ENCODE measurements at regions not wholly inside any gene's neighbourhood (a gene's known extent, or its start where the extent isn't known, plus 50 kb on each side); places are given as distances from the start of the nearest gene placed in this dataset.
A peak's percentile ranks its signal among the peaks of the same experiment; 100 is the strongest.

DNA sequence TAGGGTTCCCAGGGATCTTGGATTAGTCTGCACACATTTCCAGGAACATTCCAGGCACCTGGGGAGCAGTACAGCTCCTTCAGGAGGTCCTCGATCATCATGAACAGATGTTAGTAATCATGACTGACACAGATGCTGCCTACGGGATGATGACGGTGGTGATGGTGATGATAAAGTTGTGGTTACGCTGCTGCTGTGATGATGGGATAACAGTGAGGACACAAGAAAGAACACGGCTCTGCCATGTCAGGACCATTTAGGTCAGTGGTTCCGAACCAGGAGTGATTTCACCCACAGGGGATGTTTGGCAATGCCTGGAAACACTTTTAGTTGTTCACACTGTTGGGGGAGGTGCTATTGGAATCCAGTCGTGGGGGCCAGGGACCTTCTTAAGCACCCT is 1193.0 kb downstream of the UQCRFS1 start:
- no peak overlapping the region for H3K4me3 ChIP-seq (ENCODE audit: low read depth, low read length)
- TF ChIP-seq, protein P1, sequence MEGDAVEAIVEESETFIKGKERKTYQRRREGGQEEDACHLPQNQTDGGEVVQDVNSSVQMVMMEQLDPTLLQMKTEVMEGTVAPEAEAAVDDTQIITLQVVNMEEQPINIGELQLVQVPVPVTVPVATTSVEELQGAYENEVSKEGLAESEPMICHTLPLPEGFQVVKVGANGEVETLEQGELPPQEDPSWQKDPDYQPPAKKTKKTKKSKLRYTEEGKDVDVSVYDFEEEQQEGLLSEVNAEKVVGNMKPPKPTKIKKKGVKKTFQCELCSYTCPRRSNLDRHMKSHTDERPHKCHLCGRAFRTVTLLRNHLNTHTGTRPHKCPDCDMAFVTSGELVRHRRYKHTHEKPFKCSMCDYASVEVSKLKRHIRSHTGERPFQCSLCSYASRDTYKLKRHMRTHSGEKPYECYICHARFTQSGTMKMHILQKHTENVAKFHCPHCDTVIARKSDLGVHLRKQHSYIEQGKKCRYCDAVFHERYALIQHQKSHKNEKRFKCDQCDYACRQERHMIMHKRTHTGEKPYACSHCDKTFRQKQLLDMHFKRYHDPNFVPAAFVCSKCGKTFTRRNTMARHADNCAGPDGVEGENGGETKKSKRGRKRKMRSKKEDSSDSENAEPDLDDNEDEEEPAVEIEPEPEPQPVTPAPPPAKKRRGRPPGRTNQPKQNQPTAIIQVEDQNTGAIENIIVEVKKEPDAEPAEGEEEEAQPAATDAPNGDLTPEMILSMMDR (IDR thresholded peaks at IDR 0.05; ENCODE audit: low read depth, low read length) = no peak
- TF ChIP-seq, protein P2, sequence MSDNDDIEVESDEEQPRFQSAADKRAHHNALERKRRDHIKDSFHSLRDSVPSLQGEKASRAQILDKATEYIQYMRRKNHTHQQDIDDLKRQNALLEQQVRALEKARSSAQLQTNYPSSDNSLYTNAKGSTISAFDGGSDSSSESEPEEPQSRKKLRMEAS (IDR thresholded peaks at IDR 0.05; ENCODE audit: low read depth, low read length) = no peak
- TF ChIP-seq MYC (IDR thresholded peaks at IDR 0.05; ENCODE audit: low read depth, low read length) (no peak), POLR2A (IDR thresholded peaks at IDR 0.05; ENCODE audit: extremely low read depth, insufficient read length) (no peak)
- no peak for DNase-seq (ENCODE audit: low read depth)

DNA sequence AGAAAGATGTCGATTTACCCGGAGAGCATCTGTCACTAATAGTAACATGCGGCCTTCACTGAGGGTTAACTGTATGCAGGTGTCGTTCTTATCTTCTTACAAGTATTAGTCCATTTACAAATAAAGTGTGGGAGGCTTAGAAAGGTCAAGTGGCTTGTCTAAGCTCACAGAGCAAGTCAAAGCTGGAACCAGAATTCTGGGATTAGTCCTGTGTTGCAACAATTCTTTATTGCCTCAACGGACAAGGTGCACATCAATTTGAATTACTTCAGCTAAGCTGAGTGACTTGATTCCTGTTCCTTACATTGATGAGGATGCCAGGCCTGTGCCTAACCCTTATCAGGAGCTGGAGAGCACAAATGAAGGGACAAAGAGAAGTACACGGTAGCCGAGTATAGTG is 1193.6 kb downstream of the UQCRFS1 start:
- TF ChIP-seq MYC (IDR thresholded peaks at IDR 0.05; ENCODE audit: low read depth, low read length) = no peak
- TF ChIP-seq, protein P1 (IDR thresholded peaks at IDR 0.05; ENCODE audit: low read depth, low read length) = no peak
- TF ChIP-seq, protein P2 (IDR thresholded peaks at IDR 0.05; ENCODE audit: low read depth, low read length) = no peak
- no peak for TF ChIP-seq POLR2A (IDR thresholded peaks at IDR 0.05; ENCODE audit: extremely low read depth, insufficient read length)
- no peak for DNase-seq (ENCODE audit: low read depth)
- no peak overlapping the region for H3K4me3 ChIP-seq (ENCODE audit: low read depth, low read length)

DNA sequence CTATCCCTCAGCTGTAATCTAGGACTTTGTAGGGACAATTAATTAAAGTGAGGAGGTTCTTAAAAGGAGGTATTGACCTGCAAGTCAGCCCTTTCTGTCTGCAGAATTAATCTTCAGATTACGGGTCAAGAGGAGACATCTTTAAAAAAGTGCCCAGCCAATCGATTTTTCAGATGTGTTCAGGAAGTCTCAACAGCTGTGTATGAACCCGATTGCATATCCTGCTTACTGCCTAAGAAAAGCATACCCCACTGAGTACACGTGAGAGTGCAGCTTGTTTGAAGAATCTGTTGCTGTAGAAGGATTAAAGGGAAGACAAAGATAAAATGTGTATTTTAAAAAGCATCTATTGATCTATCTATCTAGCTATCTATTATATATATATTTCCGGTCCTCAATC is 1194.5 kb downstream of the UQCRFS1 start:
- H3K4me3 ChIP-seq (ENCODE audit: low read depth, low read length) = no peak overlapping the region
- TF ChIP-seq, protein P1 (IDR thresholded peaks at IDR 0.05; ENCODE audit: low read depth, low read length) = no peak
- TF ChIP-seq POLR2A (IDR thresholded peaks at IDR 0.05; ENCODE audit: extremely low read depth, insufficient read length) (no peak), MYC (IDR thresholded peaks at IDR 0.05; ENCODE audit: low read depth, low read length) (no peak)
- TF ChIP-seq, protein P2 (IDR thresholded peaks at IDR 0.05; ENCODE audit: low read depth, low read length) = no peak
- DNase-seq (ENCODE audit: low read depth) = no peak

DNA sequence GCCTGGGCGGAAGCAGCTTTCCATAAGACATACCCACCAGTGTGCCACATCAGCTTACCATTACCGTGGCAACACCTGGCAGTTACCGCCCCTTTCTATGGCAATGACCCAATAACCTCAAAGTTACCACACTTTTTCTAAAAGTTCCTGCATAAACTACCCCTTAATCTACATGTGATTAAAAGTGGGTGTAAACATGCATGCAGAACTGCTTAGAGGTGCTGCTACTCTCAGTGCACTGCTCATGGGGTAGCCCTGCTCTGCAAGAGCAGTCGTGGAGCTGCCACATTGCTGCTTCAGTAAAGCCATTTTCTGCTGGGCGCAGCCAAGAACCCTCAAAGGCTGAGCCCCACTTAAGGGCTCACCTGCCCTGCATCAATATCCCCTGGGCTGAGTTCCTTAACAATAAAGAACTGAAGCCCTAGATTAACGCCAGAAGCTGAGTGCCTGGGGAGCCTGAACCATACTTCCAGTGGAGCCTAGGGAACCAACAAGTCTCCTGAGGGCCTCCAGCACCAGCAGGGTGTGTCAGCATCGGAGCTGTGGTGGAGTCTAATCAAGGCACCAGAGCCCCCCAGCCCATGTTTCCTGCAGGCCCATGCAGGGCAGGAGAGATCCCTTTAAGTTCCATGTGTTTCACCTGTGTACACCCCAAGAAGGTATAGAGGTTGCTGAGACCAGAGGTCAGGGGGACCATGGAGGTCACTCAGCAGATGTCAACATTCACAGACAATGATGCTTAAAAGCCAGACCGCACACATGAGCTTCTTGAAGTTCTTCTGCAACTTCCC is 1198.1 kb downstream of the UQCRFS1 start:
- TF ChIP-seq, protein P2 (IDR thresholded peaks at IDR 0.05; ENCODE audit: low read depth, low read length) = no peak
- TF ChIP-seq MYC (IDR thresholded peaks at IDR 0.05; ENCODE audit: low read depth, low read length) = no peak
- no peak for TF ChIP-seq POLR2A (IDR thresholded peaks at IDR 0.05; ENCODE audit: extremely low read depth, insufficient read length)
- TF ChIP-seq, protein P1 (IDR thresholded peaks at IDR 0.05; ENCODE audit: low read depth, low read length) = no peak
- no peak for DNase-seq (ENCODE audit: low read depth)
- no peak overlapping the region for H3K4me3 ChIP-seq (ENCODE audit: low read depth, low read length)

DNA sequence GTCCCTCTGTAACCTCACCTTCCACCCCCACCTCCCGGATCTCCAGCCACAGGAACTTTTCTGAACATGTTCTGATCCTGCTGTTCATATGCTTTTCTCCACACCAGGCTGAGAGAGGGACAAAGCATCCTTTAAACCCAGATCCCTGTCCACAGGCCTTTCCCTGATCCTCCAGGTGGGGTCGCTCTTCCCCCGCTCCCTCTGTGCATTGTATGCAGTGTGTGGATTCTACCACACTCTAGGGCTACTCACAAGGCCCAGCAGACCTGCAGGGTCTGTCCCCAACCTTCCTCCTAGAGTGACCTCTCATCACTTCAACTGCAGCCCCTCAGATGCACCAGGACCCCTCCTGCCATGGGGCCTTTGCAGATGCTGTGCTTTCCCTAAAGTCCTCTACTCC is 1200.6 kb downstream of the UQCRFS1 start:
- no peak overlapping the region for H3K4me3 ChIP-seq (ENCODE audit: low read depth, low read length)
- peak; percentile 4 for DNase-seq (ENCODE audit: low read depth)
- TF ChIP-seq POLR2A (IDR thresholded peaks at IDR 0.05; ENCODE audit: extremely low read depth, insufficient read length) = no peak
- TF ChIP-seq, protein P1 (IDR thresholded peaks at IDR 0.05; ENCODE audit: low read depth, low read length) = peak; percentile 31
